Epithelial cell of proximal tubule (primary cell): ENCODE measurements at regions not wholly inside any gene's neighbourhood (a gene's known extent, or its start where the extent isn't known, plus 50 kb on each side); places are given as distances from the start of the nearest gene placed in this dataset.
A peak's percentile ranks its signal among the peaks of the same experiment; 100 is the strongest.

Source experiments
- DNase-seq: peaks from one replicate; pipeline ENCODE4 v3.0.0-alpha.2; 2011; ENCODE audit warnings: low read depth
- H3K4me3 ChIP-seq: 2 replicates; pipeline ENCODE4 v1.5.1; 2011; ENCODE audit warnings: low read depth, mild to moderate bottlenecking, low read length
- TF ChIP-seq, protein P1 (sequence below): conservative IDR thresholded peaks from 2 replicates; pipeline ENCODE4 v1.5.1; 2012; ENCODE audit warnings: low read depth, mild to moderate bottlenecking, low read length

DNA sequence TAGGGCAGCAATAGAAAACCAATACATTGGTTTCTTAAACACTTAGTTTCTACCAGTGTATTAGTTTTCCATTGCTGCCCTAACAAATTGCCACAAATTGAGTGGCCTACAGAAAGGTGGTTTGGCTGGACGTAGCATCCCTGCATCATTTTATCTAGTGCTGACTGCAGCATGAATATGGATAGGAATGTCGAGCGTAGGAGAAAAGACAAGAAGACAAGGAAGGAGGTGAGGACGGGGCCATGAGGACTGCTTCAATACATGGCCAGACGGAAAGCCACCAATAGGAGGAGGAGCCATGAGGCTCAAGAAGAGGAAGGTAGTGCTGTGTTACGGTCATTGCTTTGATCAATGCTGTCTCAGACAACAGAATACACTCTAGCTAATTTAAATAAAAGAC is 154.5 kb upstream of the NDUFV2 start:
- no peak for DNase-seq
- no peak overlapping the region for H3K4me3 ChIP-seq
- TF ChIP-seq, protein P1, sequence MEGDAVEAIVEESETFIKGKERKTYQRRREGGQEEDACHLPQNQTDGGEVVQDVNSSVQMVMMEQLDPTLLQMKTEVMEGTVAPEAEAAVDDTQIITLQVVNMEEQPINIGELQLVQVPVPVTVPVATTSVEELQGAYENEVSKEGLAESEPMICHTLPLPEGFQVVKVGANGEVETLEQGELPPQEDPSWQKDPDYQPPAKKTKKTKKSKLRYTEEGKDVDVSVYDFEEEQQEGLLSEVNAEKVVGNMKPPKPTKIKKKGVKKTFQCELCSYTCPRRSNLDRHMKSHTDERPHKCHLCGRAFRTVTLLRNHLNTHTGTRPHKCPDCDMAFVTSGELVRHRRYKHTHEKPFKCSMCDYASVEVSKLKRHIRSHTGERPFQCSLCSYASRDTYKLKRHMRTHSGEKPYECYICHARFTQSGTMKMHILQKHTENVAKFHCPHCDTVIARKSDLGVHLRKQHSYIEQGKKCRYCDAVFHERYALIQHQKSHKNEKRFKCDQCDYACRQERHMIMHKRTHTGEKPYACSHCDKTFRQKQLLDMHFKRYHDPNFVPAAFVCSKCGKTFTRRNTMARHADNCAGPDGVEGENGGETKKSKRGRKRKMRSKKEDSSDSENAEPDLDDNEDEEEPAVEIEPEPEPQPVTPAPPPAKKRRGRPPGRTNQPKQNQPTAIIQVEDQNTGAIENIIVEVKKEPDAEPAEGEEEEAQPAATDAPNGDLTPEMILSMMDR = no peak

GRCh38 chr18:8948471-8949149 is 153.9 kb upstream of the NDUFV2 start:
- peak; percentile 64 for DNase-seq
- TF ChIP-seq, protein P1 = no peak
- H3K4me3 ChIP-seq = no peak overlapping the region

DNA sequence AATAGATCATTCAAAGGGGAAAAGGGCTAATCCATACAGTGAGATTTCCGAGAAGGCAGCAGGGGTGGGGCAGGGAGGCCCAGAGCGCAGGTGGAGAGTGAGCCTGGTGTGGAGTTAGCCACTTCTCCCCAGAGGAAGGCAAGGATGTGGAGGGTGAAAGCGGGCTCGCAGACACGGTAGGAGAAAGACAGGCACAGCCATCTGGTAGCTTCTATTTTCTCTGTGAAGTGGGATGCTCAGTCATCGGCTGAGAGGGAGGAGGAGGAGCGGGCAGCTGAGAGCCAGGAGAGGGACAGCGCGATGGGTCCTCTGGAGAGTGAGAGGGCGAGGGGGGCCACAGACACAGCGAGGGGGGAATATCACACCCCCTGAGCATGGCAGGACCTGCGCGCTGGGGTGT is 153.3 kb upstream of the NDUFV2 start:
- H3K4me3 ChIP-seq = no peak overlapping the region
- DNase-seq = no peak

GRCh38 chr18:8951491-8951890 is 151.0 kb upstream of the NDUFV2 start:
- no peak overlapping the region for H3K4me3 ChIP-seq
- TF ChIP-seq, protein P1 = no peak
- no peak for DNase-seq

More for the DNA sequence above, 153.3 kb upstream of the NDUFV2 start:
- TF ChIP-seq, protein P1 = no peak

GRCh38 chr18:8952174-8952573 is 150.3 kb upstream of the NDUFV2 start:
- TF ChIP-seq, protein P1 = no peak
- DNase-seq = no peak

DNA sequence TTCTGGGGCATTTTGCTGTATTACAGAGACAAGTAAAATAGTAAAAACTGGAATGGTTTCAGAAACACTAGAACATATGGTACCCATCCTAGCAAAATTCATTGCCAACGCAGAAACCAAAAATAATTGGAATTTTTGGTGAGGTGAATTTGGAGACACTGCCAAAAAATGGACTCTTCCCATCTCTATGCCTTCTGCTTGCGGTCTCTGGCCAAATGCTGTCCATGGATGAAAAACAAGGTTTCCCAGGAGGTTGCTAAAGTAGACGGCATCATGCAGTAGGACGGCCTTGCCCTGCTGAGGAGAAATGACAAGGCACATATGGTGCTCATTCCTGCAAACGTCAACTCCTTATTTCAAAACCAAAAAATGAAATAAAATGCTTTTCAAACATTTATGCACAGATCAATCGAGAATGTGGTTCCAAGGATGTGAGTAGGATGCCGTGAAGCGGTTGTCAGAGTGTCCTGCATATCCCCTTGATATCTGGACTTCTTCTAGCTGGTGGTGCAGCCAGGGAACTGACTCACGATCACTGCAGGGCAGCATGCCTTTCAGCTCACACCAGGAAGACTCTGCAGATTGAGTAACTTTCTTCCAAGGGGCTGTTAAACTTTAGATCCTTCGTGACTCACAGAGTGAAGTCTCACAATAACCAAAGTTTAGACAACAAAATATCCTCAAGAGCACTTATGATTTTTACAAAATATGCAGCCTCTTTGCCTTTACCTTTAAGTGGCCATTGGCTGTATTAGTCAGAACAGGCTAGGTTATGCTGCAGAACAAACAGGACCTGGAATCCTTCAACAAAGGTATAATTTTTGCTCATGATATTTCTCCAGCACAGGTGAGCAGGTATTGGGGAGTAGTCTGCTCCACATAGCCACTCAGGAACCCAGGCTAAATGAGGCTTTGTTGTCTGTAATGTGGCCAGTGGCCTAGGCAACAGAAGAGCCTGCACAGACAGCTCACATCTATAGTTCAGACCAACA is 149.4 kb upstream of the NDUFV2 start:
- DNase-seq = no peak
- TF ChIP-seq, protein P1 = no peak
- no peak overlapping the region for H3K4me3 ChIP-seq

More at GRCh38 chr18:8952174-8952573, 150.3 kb upstream of the NDUFV2 start:
- no peak overlapping the region for H3K4me3 ChIP-seq
